Liver (tissue), 3 donors: ENCODE measurements at regions not wholly inside any gene's neighbourhood (a gene's known extent, or its start where the extent isn't known, plus 50 kb on each side); places are given as distances from the start of the nearest gene placed in this dataset.

Source experiments
- FOXA1 ChIP-seq: IDR thresholded peaks from 2 replicates; pipeline ENCODE4 v1.6.1; 2016; ENCODE audit warnings: antibody characterized with exemption
- GABPA ChIP-seq, 2 donors: IDR thresholded peaks in 1 of 2; conservative IDR thresholded peaks in 1 of 2; 2 replicates each; pipeline ENCODE4 v1.6.1; 2016; ENCODE audit warnings: antibody characterized with exemption in 2 of 2, mild to moderate bottlenecking in 1 of 2, moderate library complexity in 1 of 2
- HNF4A ChIP-seq, 2 donors: conservative IDR thresholded peaks; 2 replicates each; pipeline ENCODE4 v1.6.1; 2016; ENCODE audit warnings: antibody characterized with exemption in 2 of 2, mild to moderate bottlenecking in 2 of 2
- JUND ChIP-seq, 2 donors: IDR thresholded peaks; 2 replicates each; pipeline ENCODE4 v1.6.1; 2016; ENCODE audit warnings: antibody characterized with exemption in 2 of 2
- RAD21 ChIP-seq, 2 donors: IDR thresholded peaks; 2 replicates each; pipeline ENCODE4 v1.6.1; 2016; ENCODE audit warnings: antibody characterized with exemption in 2 of 2, mild to moderate bottlenecking in 2 of 2
- RXRA ChIP-seq, 2 donors: IDR thresholded peaks; 2 replicates each; pipeline ENCODE4 v1.6.1; 2017 to 2018; ENCODE audit warnings: antibody characterized with exemption in 2 of 2, mild to moderate bottlenecking in 1 of 2
- SP1 ChIP-seq: IDR thresholded peaks from 2 replicates; pipeline ENCODE4 v1.6.1; 2018; ENCODE audit warnings: antibody characterized with exemption, mild to moderate bottlenecking
- YY1 ChIP-seq: IDR thresholded peaks from 2 replicates; pipeline ENCODE4 v1.6.1; 2016; ENCODE audit warnings: antibody characterized with exemption, mild to moderate bottlenecking
- TF ChIP-seq, protein P1 (sequence below): fragments of 150-350 bp; IDR thresholded peaks from 2 replicates; pipeline ENCODE4 v1.5.1; 2017; ENCODE audit warnings: improper control_type of control experiment, low read depth, low read length; ENCODE audit not compliant: missing input control
- TF ChIP-seq, protein P2 (sequence below): IDR thresholded peaks from 2 replicates; pipeline ENCODE4 v1.6.1; 2016; ENCODE audit warnings: antibody characterized with exemption, mild to moderate bottlenecking
- TF ChIP-seq, protein P3 (sequence below): IDR thresholded peaks from 2 replicates; pipeline ENCODE4 v1.6.1; 2016; ENCODE audit warnings: antibody characterized with exemption
- TF ChIP-seq, protein P4 (sequence below): IDR thresholded peaks from 2 replicates; pipeline ENCODE4 v1.6.1; 2016; ENCODE audit warnings: antibody characterized with exemption
- TF ChIP-seq, protein P5 (sequence below): IDR thresholded peaks from 2 replicates; pipeline ENCODE4 v1.6.1; 2016; ENCODE audit warnings: antibody characterized with exemption
- donor health status: healthy.
- donor health status: healthy.

DNA sequence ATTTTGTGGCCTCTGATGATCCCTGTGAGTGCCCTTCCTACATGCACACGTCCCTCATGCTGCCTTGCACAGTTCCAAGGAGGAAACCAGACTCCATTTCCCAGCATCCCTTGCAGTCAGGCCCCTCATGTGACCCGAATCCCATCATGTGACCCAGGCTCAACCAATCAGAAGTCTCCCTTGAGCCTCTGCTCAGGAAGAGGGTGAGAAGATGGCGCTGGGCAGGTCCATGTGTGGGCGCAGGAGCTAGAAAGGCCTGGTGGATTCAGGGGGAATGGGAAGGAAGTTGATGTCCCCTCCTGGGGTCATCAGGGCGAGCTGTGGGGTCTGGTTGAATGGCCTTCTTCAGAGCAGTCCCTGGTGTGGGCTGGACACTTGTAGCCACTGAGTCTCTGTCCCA is 240.5 kb downstream of the ADGRD1 start:
- TF ChIP-seq, protein P1, sequence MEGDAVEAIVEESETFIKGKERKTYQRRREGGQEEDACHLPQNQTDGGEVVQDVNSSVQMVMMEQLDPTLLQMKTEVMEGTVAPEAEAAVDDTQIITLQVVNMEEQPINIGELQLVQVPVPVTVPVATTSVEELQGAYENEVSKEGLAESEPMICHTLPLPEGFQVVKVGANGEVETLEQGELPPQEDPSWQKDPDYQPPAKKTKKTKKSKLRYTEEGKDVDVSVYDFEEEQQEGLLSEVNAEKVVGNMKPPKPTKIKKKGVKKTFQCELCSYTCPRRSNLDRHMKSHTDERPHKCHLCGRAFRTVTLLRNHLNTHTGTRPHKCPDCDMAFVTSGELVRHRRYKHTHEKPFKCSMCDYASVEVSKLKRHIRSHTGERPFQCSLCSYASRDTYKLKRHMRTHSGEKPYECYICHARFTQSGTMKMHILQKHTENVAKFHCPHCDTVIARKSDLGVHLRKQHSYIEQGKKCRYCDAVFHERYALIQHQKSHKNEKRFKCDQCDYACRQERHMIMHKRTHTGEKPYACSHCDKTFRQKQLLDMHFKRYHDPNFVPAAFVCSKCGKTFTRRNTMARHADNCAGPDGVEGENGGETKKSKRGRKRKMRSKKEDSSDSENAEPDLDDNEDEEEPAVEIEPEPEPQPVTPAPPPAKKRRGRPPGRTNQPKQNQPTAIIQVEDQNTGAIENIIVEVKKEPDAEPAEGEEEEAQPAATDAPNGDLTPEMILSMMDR: no peak
- TF ChIP-seq, protein P2, sequence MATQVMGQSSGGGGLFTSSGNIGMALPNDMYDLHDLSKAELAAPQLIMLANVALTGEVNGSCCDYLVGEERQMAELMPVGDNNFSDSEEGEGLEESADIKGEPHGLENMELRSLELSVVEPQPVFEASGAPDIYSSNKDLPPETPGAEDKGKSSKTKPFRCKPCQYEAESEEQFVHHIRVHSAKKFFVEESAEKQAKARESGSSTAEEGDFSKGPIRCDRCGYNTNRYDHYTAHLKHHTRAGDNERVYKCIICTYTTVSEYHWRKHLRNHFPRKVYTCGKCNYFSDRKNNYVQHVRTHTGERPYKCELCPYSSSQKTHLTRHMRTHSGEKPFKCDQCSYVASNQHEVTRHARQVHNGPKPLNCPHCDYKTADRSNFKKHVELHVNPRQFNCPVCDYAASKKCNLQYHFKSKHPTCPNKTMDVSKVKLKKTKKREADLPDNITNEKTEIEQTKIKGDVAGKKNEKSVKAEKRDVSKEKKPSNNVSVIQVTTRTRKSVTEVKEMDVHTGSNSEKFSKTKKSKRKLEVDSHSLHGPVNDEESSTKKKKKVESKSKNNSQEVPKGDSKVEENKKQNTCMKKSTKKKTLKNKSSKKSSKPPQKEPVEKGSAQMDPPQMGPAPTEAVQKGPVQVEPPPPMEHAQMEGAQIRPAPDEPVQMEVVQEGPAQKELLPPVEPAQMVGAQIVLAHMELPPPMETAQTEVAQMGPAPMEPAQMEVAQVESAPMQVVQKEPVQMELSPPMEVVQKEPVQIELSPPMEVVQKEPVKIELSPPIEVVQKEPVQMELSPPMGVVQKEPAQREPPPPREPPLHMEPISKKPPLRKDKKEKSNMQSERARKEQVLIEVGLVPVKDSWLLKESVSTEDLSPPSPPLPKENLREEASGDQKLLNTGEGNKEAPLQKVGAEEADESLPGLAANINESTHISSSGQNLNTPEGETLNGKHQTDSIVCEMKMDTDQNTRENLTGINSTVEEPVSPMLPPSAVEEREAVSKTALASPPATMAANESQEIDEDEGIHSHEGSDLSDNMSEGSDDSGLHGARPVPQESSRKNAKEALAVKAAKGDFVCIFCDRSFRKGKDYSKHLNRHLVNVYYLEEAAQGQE: no peak
- TF ChIP-seq, protein P3, sequence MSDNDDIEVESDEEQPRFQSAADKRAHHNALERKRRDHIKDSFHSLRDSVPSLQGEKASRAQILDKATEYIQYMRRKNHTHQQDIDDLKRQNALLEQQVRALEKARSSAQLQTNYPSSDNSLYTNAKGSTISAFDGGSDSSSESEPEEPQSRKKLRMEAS: no peak
- TF ChIP-seq YY1 (no peak), RXRA (IDR thresholded peaks at IDR 0.05) (no peak), GABPA (IDR thresholded peaks at IDR 0.05 in 1 of 2, conservative IDR thresholded peaks at IDR 0.05 in 1 of 2) (no peak), HNF4A (conservative IDR thresholded peaks at IDR 0.05) (no peak), SP1 (no peak), RAD21 (IDR thresholded peaks at IDR 0.05) (no peak), FOXA1 (no peak), JUND (IDR thresholded peaks at IDR 0.05) (no peak)
- TF ChIP-seq, protein P4, sequence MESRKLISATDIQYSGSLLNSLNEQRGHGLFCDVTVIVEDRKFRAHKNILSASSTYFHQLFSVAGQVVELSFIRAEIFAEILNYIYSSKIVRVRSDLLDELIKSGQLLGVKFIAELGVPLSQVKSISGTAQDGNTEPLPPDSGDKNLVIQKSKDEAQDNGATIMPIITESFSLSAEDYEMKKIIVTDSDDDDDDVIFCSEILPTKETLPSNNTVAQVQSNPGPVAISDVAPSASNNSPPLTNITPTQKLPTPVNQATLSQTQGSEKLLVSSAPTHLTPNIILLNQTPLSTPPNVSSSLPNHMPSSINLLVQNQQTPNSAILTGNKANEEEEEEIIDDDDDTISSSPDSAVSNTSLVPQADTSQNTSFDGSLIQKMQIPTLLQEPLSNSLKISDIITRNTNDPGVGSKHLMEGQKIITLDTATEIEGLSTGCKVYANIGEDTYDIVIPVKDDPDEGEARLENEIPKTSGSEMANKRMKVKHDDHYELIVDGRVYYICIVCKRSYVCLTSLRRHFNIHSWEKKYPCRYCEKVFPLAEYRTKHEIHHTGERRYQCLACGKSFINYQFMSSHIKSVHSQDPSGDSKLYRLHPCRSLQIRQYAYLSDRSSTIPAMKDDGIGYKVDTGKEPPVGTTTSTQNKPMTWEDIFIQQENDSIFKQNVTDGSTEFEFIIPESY: no peak
- TF ChIP-seq, protein P5, sequence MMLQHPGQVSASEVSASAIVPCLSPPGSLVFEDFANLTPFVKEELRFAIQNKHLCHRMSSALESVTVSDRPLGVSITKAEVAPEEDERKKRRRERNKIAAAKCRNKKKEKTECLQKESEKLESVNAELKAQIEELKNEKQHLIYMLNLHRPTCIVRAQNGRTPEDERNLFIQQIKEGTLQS: no peak
